Vagina (tissue), 2 donors: ENCODE measurements at regions not wholly inside any gene's neighbourhood (a gene's known extent, or its start where the extent isn't known, plus 50 kb on each side); places are given as distances from the start of the nearest gene placed in this dataset.
"Not testable (repeated sequence)": the region's sequence is repeated elsewhere in the genome, so short reads cannot be mapped to it uniquely, and the experiment has no call there.

ENCODE experiments used
- DNase-seq, 2 donors: peaks; one replicate each; pipeline ENCODE4 v3.0.0-alpha.2; 2017; ENCODE audit errors: extremely low spot score in 2 of 2
- H3K27ac ChIP-seq: fragments of 200-600 bp; sonication (generic); one replicate; pipeline ENCODE4 v1.5.1; 2019
- H3K27me3 ChIP-seq: fragments of 200-600 bp; sonication (generic); one replicate; pipeline ENCODE4 v1.5.1; 2019
- H3K36me3 ChIP-seq, 2 donors: fragments of 200-600 bp; sonication (generic); one replicate each; pipeline ENCODE4 v1.5.1; 2017 to 2019
- H3K4me1 ChIP-seq: fragments of 200-600 bp; sonication (generic); one replicate; pipeline ENCODE4 v1.5.1; 2019
- H3K4me3 ChIP-seq, 2 donors: fragments of 200-600 bp; sonication (generic); 1 replicate in 1 of 2; 2 replicates in 1 of 2; pipeline ENCODE4 v1.5.1; 2016 to 2019
- H3K9me3 ChIP-seq: fragments of 200-600 bp; sonication (generic); one replicate; pipeline ENCODE4 v1.5.1; 2019
- CTCF ChIP-seq, 3 experiments: fragments of 450-650 bp in 2 of 3; fragments of 200-600 bp in 1 of 3; sonication (generic) in 1 of 3; IDR thresholded peaks; one replicate each; pipeline ENCODE4 v1.5.1; 2017 to 2019; ENCODE audit warnings: antibody characterized with exemption in 3 of 3, mild to moderate bottlenecking in 2 of 3, moderate library complexity in 2 of 3
- POLR2A ChIP-seq, 2 donors: fragments of 450-650 bp; IDR thresholded peaks; one replicate each; pipeline ENCODE4 v1.6.1; 2017; ENCODE audit warnings: antibody characterized with exemption in 2 of 2, mild to moderate bottlenecking in 2 of 2, moderate library complexity in 2 of 2
- POLR2AphosphoS5 ChIP-seq, 2 donors: sonication (generic); formaldehyde crosslinking; IDR thresholded peaks; one replicate each; pipeline ENCODE4 v1.9.0; 2017; ENCODE audit warnings: antibody characterized with exemption in 2 of 2, mild to moderate bottlenecking in 2 of 2, low read depth in 1 of 2; ENCODE audit not compliant: insufficient read depth in 1 of 2
- intact Hi-C: fragments of 100-400 bp; cut with DNase I; formaldehyde crosslinking; loops from one replicate; pipeline ENCODE4 v1.15.1; 2023

- intact Hi-C loops, result no loop called here
- Histone ChIP-seq H3K4me3 (no peak overlapping the region), H3K4me1 (no peaks in the 10 kb centered on the region), H3K9me3 (no peaks in the 10 kb centered on the region), H3K27ac (no peak overlapping the region), H3K36me3 (no peaks in the 10 kb centered on the region), H3K27me3 (no peaks in the 10 kb centered on the region)
- TF ChIP-seq POLR2A (IDR thresholded peaks at IDR 0.05) (no peak), CTCF (IDR thresholded peaks at IDR 0.05) (no peak), POLR2AphosphoS5 (IDR thresholded peaks at IDR 0.05; ENCODE audit: insufficient read depth in 1 of 2, low read depth in 1 of 2) (no peak)
- DNase-seq, result no peak
These were observed 156.9 kb downstream of the LAT start for GRCh38 chr16:29141586-29142324.

- H3K27me3 ChIP-seq, H3K4me1 ChIP-seq, H3K9me3 ChIP-seq, intact Hi-C loops, H3K36me3 ChIP-seq, H3K4me3 ChIP-seq, H3K27ac ChIP-seq, DNase-seq: not testable (repeated sequence)
These were observed 156.3 kb downstream of the LAT start for GRCh38 chr16:29141121-29141520.

GRCh38 chr16:29139901-29140855 lies 155.3 kb downstream of the LAT start:
- H3K27ac ChIP-seq, H3K4me3 ChIP-seq, H3K4me1 ChIP-seq, H3K36me3 ChIP-seq, H3K27me3 ChIP-seq, intact Hi-C loops, H3K9me3 ChIP-seq, DNase-seq: not testable (repeated sequence)

GRCh38 chr16:29139261-29139802 lies 154.5 kb downstream of the LAT start:
- no peak for DNase-seq
- Histone ChIP-seq H3K9me3 (no peaks in the 10 kb centered on the region), H3K36me3 (no peaks in the 10 kb centered on the region), H3K27me3 (no peaks in the 10 kb centered on the region), H3K4me3 (peak overlapping the region in 1 of 2 donors; percentile 12), H3K4me1 (no peaks in the 10 kb centered on the region), H3K27ac (no peak overlapping the region)
- intact Hi-C loops, result no loop called here
- TF ChIP-seq POLR2A (IDR thresholded peaks at IDR 0.05) (no peak), CTCF (IDR thresholded peaks at IDR 0.05) (no peak), POLR2AphosphoS5 (IDR thresholded peaks at IDR 0.05; ENCODE audit: insufficient read depth in 1 of 2, low read depth in 1 of 2) (no peak)

- intact Hi-C loops, H3K9me3 ChIP-seq, H3K27me3 ChIP-seq, DNase-seq, H3K36me3 ChIP-seq, H3K4me3 ChIP-seq, H3K4me1 ChIP-seq, H3K27ac ChIP-seq: not testable (repeated sequence)
These were observed 153.8 kb downstream of the LAT start for GRCh38 chr16:29138698-29139097.

GRCh38 chr16:29137894-29138662 lies 153.2 kb downstream of the LAT start:
- H3K36me3 ChIP-seq, H3K27ac ChIP-seq, H3K9me3 ChIP-seq, H3K27me3 ChIP-seq, intact Hi-C loops, H3K4me3 ChIP-seq, H3K4me1 ChIP-seq, DNase-seq: not testable (repeated sequence)

- H3K4me3 ChIP-seq, H3K36me3 ChIP-seq, intact Hi-C loops, H3K9me3 ChIP-seq, H3K27ac ChIP-seq, H3K4me1 ChIP-seq, H3K27me3 ChIP-seq, DNase-seq: not testable (repeated sequence)
These were observed 152.6 kb downstream of the LAT start for GRCh38 chr16:29137461-29137860.

GRCh38 chr16:29136916-29137315 lies 152.1 kb downstream of the LAT start:
- intact Hi-C loops, H3K4me3 ChIP-seq, H3K27me3 ChIP-seq, H3K36me3 ChIP-seq, H3K9me3 ChIP-seq, DNase-seq, H3K4me1 ChIP-seq, H3K27ac ChIP-seq: not testable (repeated sequence)

- H3K4me3 ChIP-seq, DNase-seq, H3K27me3 ChIP-seq, H3K27ac ChIP-seq, H3K9me3 ChIP-seq, H3K36me3 ChIP-seq, intact Hi-C loops: not testable (repeated sequence)
- H3K4me1 ChIP-seq, result peaks cover 16% of the 10 kb centered on the region
These were observed 151.3 kb downstream of the LAT start for GRCh38 chr16:29136046-29136696.

GRCh38 chr16:29135098-29135497 lies 150.2 kb downstream of the LAT start:
- DNase-seq, H3K27ac ChIP-seq, H3K27me3 ChIP-seq, H3K9me3 ChIP-seq, H3K4me3 ChIP-seq, H3K36me3 ChIP-seq, intact Hi-C loops: not testable (repeated sequence)
- peaks cover 21% of the 10 kb centered on the region for H3K4me1 ChIP-seq
